Heart left ventricle (tissue), 16 donors: ENCODE measurements at regions not wholly inside any gene's neighbourhood (a gene's known extent, or its start where the extent isn't known, plus 50 kb on each side); places are given as distances from the start of the nearest gene placed in this dataset.
A peak's percentile ranks its signal among the peaks of the same experiment; 100 is the strongest.

Experiments used
- ATAC-seq, 4 donors: fragments of 200-7000 bp; cut with Tn5 transposase; one replicate each; pipeline ENCODE4 v1.9.1; 2020 to 2022; ENCODE audit warnings: moderate library complexity in 4 of 4, mild to moderate bottlenecking in 3 of 4, moderate number of reproducible peaks in 1 of 4
- DNase-seq, 5 donors: peaks; one replicate each; pipeline ENCODE4 v3.0.0-alpha.2; 2020
- H3K27ac ChIP-seq, 12 donors: fragments of 200-600 bp; sonication (generic) in 4 of 12; one replicate each; pipeline versions ENCODE4 v1.5.0 to v1.8.0; 2016 to 2022; ENCODE audit warnings: mild to moderate bottlenecking in 2 of 12
- H3K27me3 ChIP-seq, 9 donors: fragments of 200-600 bp; sonication (generic) in 2 of 9; one replicate each; pipeline versions ENCODE4 v1.5.1 to v1.8.0; 2016 to 2022; ENCODE audit warnings: mild to moderate bottlenecking in 3 of 9
- H3K36me3 ChIP-seq, 9 donors: fragments of 200-600 bp; sonication (generic) in 2 of 9; one replicate each; pipeline versions ENCODE4 v1.5.0 to v1.8.0; 2018 to 2022; ENCODE audit warnings: mild to moderate bottlenecking in 2 of 9
- H3K4me1 ChIP-seq, 12 donors: fragments of 200-600 bp; sonication (generic) in 4 of 12; one replicate each; pipeline versions ENCODE4 v1.5.0 to v1.8.0; 2016 to 2022; ENCODE audit warnings: mild to moderate bottlenecking in 3 of 12
- H3K4me3 ChIP-seq, 12 donors: fragments of 200-600 bp; sonication (generic) in 4 of 12; one replicate each; pipeline versions ENCODE4 v1.5.0 to v1.8.0; 2017 to 2022; ENCODE audit warnings: mild to moderate bottlenecking in 9 of 12, moderate library complexity in 4 of 12
- H3K9me3 ChIP-seq, 12 donors: fragments of 200-600 bp; sonication (generic) in 4 of 12; one replicate each; pipeline versions ENCODE4 v1.5.0 to v1.8.0; 2016 to 2022; ENCODE audit warnings: mild to moderate bottlenecking in 1 of 12
- CTCF ChIP-seq, 12 donors: fragments of 200-600 bp; sonication (generic) in 4 of 12; IDR thresholded peaks; one replicate each; pipeline versions ENCODE4 v1.5.0 to v1.8.0; 2018 to 2022; ENCODE audit warnings: antibody characterized with exemption in 12 of 12, mild to moderate bottlenecking in 5 of 12
- POLR2A ChIP-seq, 2 donors: fragments of 450-650 bp; IDR thresholded peaks; one replicate each; pipeline ENCODE4 v1.6.1; 2017; ENCODE audit warnings: antibody characterized with exemption in 2 of 2, mild to moderate bottlenecking in 2 of 2, moderate library complexity in 2 of 2
- whole genome bisulfite sequencing, 4 donors: extraction: QIAGEN DNeasy Blood & Tissue Kit in 2 of 4; methylation state at CpG; one replicate each; pipeline versions ENCODE4 v1.1.5 to v1.1.7; 2013 to 2018; 5-methylcytosine and 5-hydroxymethylcytosine counted together
- intact Hi-C, 10 donors: fragments of 100-400 bp; cut with DNase I; formaldehyde crosslinking; loops; one replicate each; pipeline versions ENCODE4 v1.11.1 to v1.14.2; 2022
- donor health status: ischemic (EF 13 %, LVEDD 7.1; RV severe dilation, severe dysfunction).
- donor health status: healthy with polysubstance abuse.
- donor health status: DM: no; HTN: yes; CAD: no.
- donor health status: DM: no; HTN: no; CAD: no.
- donor health status: ischemic (EF 25% LVEDD 6.9; RV normal size, moderate dysfunction).
- donor health status: ischemic (EF 25% LVEDD 5.7; RV mildly dilated, moderate dysfunction).
- donor health status: healthy.
- donor health status: DM: yes; HTN: yes; CAD: no.
- donor health status: ischemic (EF 35%, LVEDD 5.7; RV mildly dilated, moderate dysfunction).
- donor health status: nonischemic (EF 11% LVEDD 7.7; RV severe dilation, severe dysfunction).
- donor health status: DM: yes; HTN: yes; CAD: no.
- donor health status: PGD.
- donor health status: ischemic (EF 29% LVEDD 5.4; RV normal size, mild dysfunction).
- donor health status: nonischemic (EF 23%, LVEDD 6.1; RV moderate dilation, normal function).

DNA sequence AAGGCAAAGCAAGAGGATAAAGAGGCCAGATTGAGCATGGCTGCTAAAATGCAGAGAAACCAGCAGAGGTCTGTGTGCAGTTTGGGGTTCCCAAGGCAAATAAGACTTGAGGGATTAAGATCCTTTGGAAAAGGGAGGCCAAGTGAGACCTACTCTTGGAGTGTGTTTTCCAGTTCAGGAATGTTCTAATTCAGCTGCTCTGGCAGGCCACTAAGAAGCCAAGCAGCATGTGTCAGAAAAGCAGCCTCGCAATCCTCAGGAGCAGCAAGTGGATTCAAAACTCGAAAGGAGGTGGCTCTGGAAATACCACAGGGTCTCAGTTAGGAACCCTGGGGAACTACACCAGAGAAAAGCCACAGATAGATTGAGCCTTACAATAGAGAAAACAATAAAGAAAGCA, 569.2 kb downstream of the METTL4 start:
- TF ChIP-seq CTCF (IDR thresholded peaks at IDR 0.05): no peak
- no peak for TF ChIP-seq POLR2A (IDR thresholded peaks at IDR 0.05)

GRCh38 chr18:2002604-2003003, 568.7 kb downstream of the METTL4 start:
- intact Hi-C loops: no loop called here
- ATAC-seq (peak in 2 of 4 donors; percentile 47 to 49), DNase-seq (peak in 1 of 5 donors; percentile 22)

More for the DNA sequence above, 569.2 kb downstream of the METTL4 start:
- H3K9me3 ChIP-seq: no peaks in the 10 kb centered on the region
- H3K36me3 ChIP-seq: no peaks in the 10 kb centered on the region
- no peaks in the 10 kb centered on the region for H3K27me3 ChIP-seq
- DNase-seq (peak in 1 of 5 donors; percentile 23), ATAC-seq (peak in 2 of 4 donors; percentile 61 to 67)
- peak overlapping the region in 4 of 12 donors; percentile 9 to 50 (median 41) for H3K27ac ChIP-seq
- intact Hi-C loops: no loop called here
- peaks cover 0 to 3% (median 0%) of the 10 kb centered on the region in 12 donors for H3K4me1 ChIP-seq
- 51 to 70% (median 61%) methylated on average over 2 of the region's 2 CpGs for WGBS, 4 donors
- no peak overlapping the region for H3K4me3 ChIP-seq

DNA sequence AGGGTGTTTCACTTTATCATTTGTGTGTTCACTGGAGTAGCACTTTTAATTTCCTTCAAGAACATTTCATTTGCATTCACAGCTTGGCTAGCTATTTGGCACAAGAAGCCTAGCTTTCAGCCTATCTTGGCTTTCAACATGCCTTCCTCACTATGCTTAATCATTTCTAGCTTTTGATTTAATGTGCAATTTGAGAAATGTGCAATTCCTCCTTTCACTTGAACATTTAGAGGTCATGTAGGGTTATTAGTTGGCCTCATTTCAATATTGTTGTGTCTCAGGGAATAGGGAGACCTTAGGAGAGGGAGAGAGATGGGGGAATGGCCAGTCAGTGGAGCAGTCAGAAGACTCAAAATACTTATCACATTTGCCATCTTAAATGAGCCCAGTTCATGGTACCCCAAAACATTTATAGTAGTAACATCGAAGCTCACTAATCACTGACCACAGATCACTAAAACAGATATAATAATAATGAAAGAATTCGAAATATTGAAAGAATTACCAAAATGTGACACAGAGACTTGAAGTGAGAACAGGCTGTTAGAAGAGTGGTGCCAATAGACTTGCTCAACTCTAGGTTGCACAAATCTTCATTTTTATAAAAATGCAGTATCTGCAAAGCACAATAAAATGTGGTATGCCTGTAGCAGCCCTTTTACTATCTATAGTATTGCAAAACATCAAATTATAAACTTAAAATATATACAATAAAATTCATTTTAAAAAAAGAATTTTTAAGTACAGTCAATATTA, 561.2 kb downstream of the METTL4 start:
- no peaks in the 10 kb centered on the region for H3K4me1 ChIP-seq
- no peak for TF ChIP-seq POLR2A (IDR thresholded peaks at IDR 0.05)
- no peak for TF ChIP-seq CTCF (IDR thresholded peaks at IDR 0.05)
- intact Hi-C loops: no loop called here
- H3K27ac ChIP-seq: peak overlapping the region in 2 of 12 donors; percentile 9 to 48
- no peak overlapping the region for H3K4me3 ChIP-seq
- H3K36me3 ChIP-seq: no peaks in the 10 kb centered on the region
- no peaks in the 10 kb centered on the region for H3K27me3 ChIP-seq
- DNase-seq (no peak), ATAC-seq (peak in 3 of 4 donors; percentile 44 to 63 (median 61))
- H3K9me3 ChIP-seq: peaks cover 0 to 4% (median 0%) of the 10 kb centered on the region in 12 donors
- 41 to 60% (median 55%) methylated on average over 2 of the region's 2 CpGs for WGBS, 4 donors

More at GRCh38 chr18:2002604-2003003, 568.7 kb downstream of the METTL4 start:
- no peaks in the 10 kb centered on the region for H3K36me3 ChIP-seq
- H3K27me3 ChIP-seq: no peaks in the 10 kb centered on the region
- TF ChIP-seq CTCF (IDR thresholded peaks at IDR 0.05): no peak
- peak overlapping the region in 4 of 12 donors; percentile 9 to 50 (median 41) for H3K27ac ChIP-seq
- H3K4me1 ChIP-seq: peaks cover 0 to 3% (median 0%) of the 10 kb centered on the region in 12 donors
- no peaks in the 10 kb centered on the region for H3K9me3 ChIP-seq
- H3K4me3 ChIP-seq: no peak overlapping the region
- WGBS, 4 donors: 34 to 44% (median 41%) methylated on average over 7 of the region's 7 CpGs

GRCh38 chr18:2027016-2027415, 544.3 kb downstream of the METTL4 start:
- H3K4me1 ChIP-seq: peaks cover 0 to 3% (median 0%) of the 10 kb centered on the region in 12 donors
- no peak overlapping the region for H3K27ac ChIP-seq
- TF ChIP-seq POLR2A (IDR thresholded peaks at IDR 0.05) (no peak), CTCF (IDR thresholded peaks at IDR 0.05) (no peak)
- H3K36me3 ChIP-seq: no peaks in the 10 kb centered on the region
- H3K27me3 ChIP-seq: no peaks in the 10 kb centered on the region
- 43 to 56% (median 52%) methylated on average over 2 of the region's 2 CpGs for WGBS, 4 donors
- no peak for DNase-seq
- intact Hi-C loops: no loop called here
- H3K4me3 ChIP-seq: no peak overlapping the region
- H3K9me3 ChIP-seq: no peaks in the 10 kb centered on the region
- ATAC-seq: no peak
